ENCODE measurements at regions not wholly inside any gene's neighbourhood (a gene's known extent, or its start where the extent isn't known, plus 50 kb on each side); places are given as distances from the start of the nearest gene placed in this dataset.

DNA sequence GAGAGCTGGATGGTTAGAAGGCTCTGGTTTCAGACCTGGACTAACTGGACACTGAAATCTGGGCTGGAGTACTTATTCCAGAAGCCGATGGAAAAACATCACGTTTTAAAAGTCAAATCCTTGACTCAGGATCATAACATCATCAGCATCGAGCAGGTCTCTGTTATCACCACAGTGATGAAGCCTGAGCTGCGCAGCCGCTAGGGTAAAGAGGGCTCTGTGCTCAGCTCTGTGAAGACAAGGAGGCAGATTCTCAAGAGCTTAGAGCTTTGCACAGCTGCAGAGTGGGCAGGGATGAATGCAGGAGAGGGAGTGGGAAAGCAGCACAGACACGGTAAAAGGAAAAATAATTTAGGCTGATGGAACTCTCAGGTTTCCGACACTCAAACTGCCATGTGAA lies 208.8 kb upstream of the TAS2R1 start:
- TF ChIP-seq, protein P1, sequence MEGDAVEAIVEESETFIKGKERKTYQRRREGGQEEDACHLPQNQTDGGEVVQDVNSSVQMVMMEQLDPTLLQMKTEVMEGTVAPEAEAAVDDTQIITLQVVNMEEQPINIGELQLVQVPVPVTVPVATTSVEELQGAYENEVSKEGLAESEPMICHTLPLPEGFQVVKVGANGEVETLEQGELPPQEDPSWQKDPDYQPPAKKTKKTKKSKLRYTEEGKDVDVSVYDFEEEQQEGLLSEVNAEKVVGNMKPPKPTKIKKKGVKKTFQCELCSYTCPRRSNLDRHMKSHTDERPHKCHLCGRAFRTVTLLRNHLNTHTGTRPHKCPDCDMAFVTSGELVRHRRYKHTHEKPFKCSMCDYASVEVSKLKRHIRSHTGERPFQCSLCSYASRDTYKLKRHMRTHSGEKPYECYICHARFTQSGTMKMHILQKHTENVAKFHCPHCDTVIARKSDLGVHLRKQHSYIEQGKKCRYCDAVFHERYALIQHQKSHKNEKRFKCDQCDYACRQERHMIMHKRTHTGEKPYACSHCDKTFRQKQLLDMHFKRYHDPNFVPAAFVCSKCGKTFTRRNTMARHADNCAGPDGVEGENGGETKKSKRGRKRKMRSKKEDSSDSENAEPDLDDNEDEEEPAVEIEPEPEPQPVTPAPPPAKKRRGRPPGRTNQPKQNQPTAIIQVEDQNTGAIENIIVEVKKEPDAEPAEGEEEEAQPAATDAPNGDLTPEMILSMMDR (CRISPR knock-in tag; IDR thresholded peaks at IDR 0.05), result no peak
- TF ChIP-seq CCDC6 (CRISPR knock-in tag; IDR thresholded peaks at IDR 0.05), result no peak
- TF ChIP-seq, protein P2, sequence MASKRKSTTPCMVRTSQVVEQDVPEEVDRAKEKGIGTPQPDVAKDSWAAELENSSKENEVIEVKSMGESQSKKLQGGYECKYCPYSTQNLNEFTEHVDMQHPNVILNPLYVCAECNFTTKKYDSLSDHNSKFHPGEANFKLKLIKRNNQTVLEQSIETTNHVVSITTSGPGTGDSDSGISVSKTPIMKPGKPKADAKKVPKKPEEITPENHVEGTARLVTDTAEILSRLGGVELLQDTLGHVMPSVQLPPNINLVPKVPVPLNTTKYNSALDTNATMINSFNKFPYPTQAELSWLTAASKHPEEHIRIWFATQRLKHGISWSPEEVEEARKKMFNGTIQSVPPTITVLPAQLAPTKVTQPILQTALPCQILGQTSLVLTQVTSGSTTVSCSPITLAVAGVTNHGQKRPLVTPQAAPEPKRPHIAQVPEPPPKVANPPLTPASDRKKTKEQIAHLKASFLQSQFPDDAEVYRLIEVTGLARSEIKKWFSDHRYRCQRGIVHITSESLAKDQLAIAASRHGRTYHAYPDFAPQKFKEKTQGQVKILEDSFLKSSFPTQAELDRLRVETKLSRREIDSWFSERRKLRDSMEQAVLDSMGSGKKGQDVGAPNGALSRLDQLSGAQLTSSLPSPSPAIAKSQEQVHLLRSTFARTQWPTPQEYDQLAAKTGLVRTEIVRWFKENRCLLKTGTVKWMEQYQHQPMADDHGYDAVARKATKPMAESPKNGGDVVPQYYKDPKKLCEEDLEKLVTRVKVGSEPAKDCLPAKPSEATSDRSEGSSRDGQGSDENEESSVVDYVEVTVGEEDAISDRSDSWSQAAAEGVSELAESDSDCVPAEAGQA (IDR thresholded peaks at IDR 0.05; ENCODE audit: low read depth), result no peak
- TF ChIP-seq, protein P2 (CRISPR knock-in tag; IDR thresholded peaks at IDR 0.05; ENCODE audit: borderline replicate concordance), result no peak
